DND-41 (cell line): ENCODE measurements at regions not wholly inside any gene's neighbourhood (a gene's known extent, or its start where the extent isn't known, plus 50 kb on each side); places are given as distances from the start of the nearest gene placed in this dataset.

ENCODE experiments used
- ATAC-seq: fragments of 200-7000 bp; cut with Tn5 transposase; 3 replicates; pipeline ENCODE4 v1.9.1; 2021; ENCODE audit warnings: low read depth; ENCODE audit not compliant: insufficient read depth
- DNase-seq: peaks from one replicate; pipeline ENCODE4 v3.0.0-alpha.2; 2020
- H2AFZ ChIP-seq: 2 replicates; pipeline ENCODE4 v1.6.0; 2012; ENCODE audit warnings: low read depth, low read length
- H3K27ac ChIP-seq: 2 replicates; pipeline ENCODE4 v1.5.1; 2012; ENCODE audit warnings: low read length, inconsistent platforms
- H3K27me3 ChIP-seq: fragments of 200-600 bp; sonication (generic); 2 replicates; pipeline ENCODE4 v1.6.0; 2012; ENCODE audit warnings: low read length, mild to moderate bottlenecking, inconsistent platforms; ENCODE audit not compliant: insufficient read depth, poor library complexity
- H3K36me3 ChIP-seq: 2 replicates; pipeline ENCODE4 v1.5.1; 2012; ENCODE audit warnings: low read length, inconsistent platforms; ENCODE audit not compliant: insufficient read depth
- H3K4me1 ChIP-seq: 2 replicates; pipeline ENCODE4 v1.5.1; 2012; ENCODE audit warnings: mild to moderate bottlenecking, low read length; ENCODE audit not compliant: insufficient read depth
- H3K4me2 ChIP-seq: 2 replicates; pipeline ENCODE4 v1.6.0; 2012; ENCODE audit warnings: mild to moderate bottlenecking, moderate library complexity, low read length, inconsistent platforms; ENCODE audit not compliant: insufficient read depth
- H3K4me3 ChIP-seq, 2 experiments: fragments of 200-600 bp in 1 of 2; shearing (Covaris generic) in 1 of 2; 2 replicates each; pipeline ENCODE4 v1.5.1; 2012 to 2016; ENCODE audit warnings: inconsistent platforms in 2 of 2, low read length in 2 of 2, mild to moderate bottlenecking in 2 of 2, low read depth in 1 of 2, moderate library complexity in 1 of 2
- H3K79me2 ChIP-seq: 2 replicates; pipeline ENCODE4 v1.6.0; 2012; ENCODE audit warnings: low read length, inconsistent platforms; ENCODE audit not compliant: insufficient read depth
- H3K9ac ChIP-seq: 2 replicates; pipeline ENCODE4 v1.6.0; 2012; ENCODE audit warnings: low read depth, mild to moderate bottlenecking, inconsistent platforms, low read length, moderate library complexity
- H3K9me3 ChIP-seq: 2 replicates; pipeline ENCODE4 v1.5.1; 2012; ENCODE audit warnings: low read length, moderate library complexity, mild to moderate bottlenecking, inconsistent platforms; ENCODE audit not compliant: insufficient read depth, severe bottlenecking
- H4K20me1 ChIP-seq: 2 replicates; pipeline ENCODE4 v1.6.0; 2012; ENCODE audit warnings: low read length; ENCODE audit not compliant: insufficient read depth
- CTCF ChIP-seq: IDR thresholded peaks from 2 replicates; pipeline ENCODE4 v1.5.1; 2012; ENCODE audit warnings: borderline replicate concordance, low read length, moderate library complexity, mild to moderate bottlenecking; ENCODE audit not compliant: poor library complexity, severe bottlenecking; ENCODE audit errors: extremely low read depth
- EZH2 ChIP-seq: IDR thresholded peaks from 3 replicates; pipeline ENCODE4 v1.6.1; 2012; ENCODE audit warnings: borderline replicate concordance, low read depth, mild to moderate bottlenecking, moderate library complexity, low read length, inconsistent platforms; ENCODE audit not compliant: severe bottlenecking

DNA sequence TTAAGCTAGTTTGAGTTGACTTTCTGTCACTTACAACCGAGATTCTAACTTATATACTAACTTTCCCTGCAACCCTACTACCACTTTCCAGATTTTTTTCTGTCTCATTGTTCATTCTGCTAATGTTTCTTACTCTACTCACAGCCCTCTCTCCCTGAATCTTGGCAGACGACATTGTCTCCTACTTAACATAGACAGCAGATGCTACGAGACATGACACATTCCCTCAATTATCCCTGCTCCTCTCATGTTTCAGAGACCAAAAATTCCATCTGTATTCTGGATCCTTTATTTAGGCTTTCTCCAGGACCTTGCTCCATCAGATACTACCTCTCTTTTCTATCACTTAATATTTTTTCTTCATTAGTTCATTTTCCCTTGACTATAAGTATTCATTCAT is 379.1 kb upstream of the TEX13C start:
- Histone ChIP-seq H2AFZ (no peak overlapping the region), H3K79me2 (no peaks in the 10 kb centered on the region), H3K4me2 (no peak overlapping the region), H3K4me1 (no peaks in the 10 kb centered on the region), H3K36me3 (no peaks in the 10 kb centered on the region), H4K20me1 (no peaks in the 10 kb centered on the region), H3K27ac (no peak overlapping the region), H3K27me3 (no peaks in the 10 kb centered on the region), H3K4me3 (no peak overlapping the region), H3K9me3 (no peaks in the 10 kb centered on the region), H3K9ac (no peak overlapping the region)
- TF ChIP-seq EZH2 (no peak), CTCF (no peak)
- ATAC-seq (no peak), DNase-seq (no peak)

GRCh38 chrX:124954402-124954801 is 365.3 kb upstream of the TEX13C start:
- H4K20me1 ChIP-seq: no peaks in the 10 kb centered on the region
- no peaks in the 10 kb centered on the region for H3K4me1 ChIP-seq
- H3K27ac ChIP-seq: no peak overlapping the region
- H3K9ac ChIP-seq: no peak overlapping the region
- H3K27me3 ChIP-seq: no peaks in the 10 kb centered on the region
- no peak overlapping the region for H3K4me3 ChIP-seq
- H2AFZ ChIP-seq: no peak overlapping the region
- no peak for DNase-seq
- no peak for ATAC-seq
- no peaks in the 10 kb centered on the region for H3K36me3 ChIP-seq
- TF ChIP-seq CTCF: no peak
- no peak for TF ChIP-seq EZH2
- H3K9me3 ChIP-seq: no peaks in the 10 kb centered on the region
- no peaks in the 10 kb centered on the region for H3K79me2 ChIP-seq
- no peak overlapping the region for H3K4me2 ChIP-seq

DNA sequence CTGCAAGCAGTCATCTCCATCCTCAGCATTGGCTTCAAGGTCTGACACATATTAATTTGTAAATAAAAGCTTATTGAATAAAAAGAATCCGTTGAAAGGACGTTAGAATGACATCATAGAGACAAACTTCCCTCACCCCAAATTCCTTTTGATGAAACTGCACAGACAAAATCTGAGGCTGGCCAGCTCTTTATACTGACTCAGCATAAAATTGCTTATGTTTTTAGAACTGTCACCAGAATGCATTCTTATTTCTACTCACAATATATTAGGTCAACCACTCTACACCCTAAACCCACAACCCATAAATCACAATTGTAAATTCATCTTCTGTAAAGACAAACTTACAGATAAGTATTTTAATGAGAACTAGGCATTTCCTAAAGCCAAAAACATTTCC is 359.2 kb upstream of the TEX13C start:
- no peak overlapping the region for H2AFZ ChIP-seq
- TF ChIP-seq CTCF: no peak
- TF ChIP-seq EZH2: no peak
- no peaks in the 10 kb centered on the region for H3K9me3 ChIP-seq
- ATAC-seq (no peak), DNase-seq (no peak)
- no peaks in the 10 kb centered on the region for H3K36me3 ChIP-seq
- no peak overlapping the region for H3K4me3 ChIP-seq
- H3K4me2 ChIP-seq: no peak overlapping the region
- H3K79me2 ChIP-seq: no peaks in the 10 kb centered on the region
- no peak overlapping the region for H3K9ac ChIP-seq
- no peak overlapping the region for H3K27ac ChIP-seq
- H3K27me3 ChIP-seq: no peaks in the 10 kb centered on the region
- H3K4me1 ChIP-seq: no peaks in the 10 kb centered on the region
- H4K20me1 ChIP-seq: no peaks in the 10 kb centered on the region

GRCh38 chrX:124963717-124964116 is 356.0 kb upstream of the TEX13C start, which contains the start of gene TENM1:
Gene TENM1, minus strand, starts transcription at chrX:124963817.
- no peak within 1 kb of the TSS for H3K4me3 ChIP-seq
- ATAC-seq (no peak), DNase-seq (no peak)
- H3K27ac ChIP-seq: no peak within 1 kb of the TSS
- no peaks in the 10 kb centered on the region for H3K36me3 ChIP-seq
- no peaks in the 10 kb centered on the region for H3K9me3 ChIP-seq
- no peaks in the 10 kb centered on the region for H3K27me3 ChIP-seq
- H3K9ac ChIP-seq: no peak within 1 kb of the TSS
- H3K4me2 ChIP-seq: no peak within 1 kb of the TSS
- no peaks in the 10 kb centered on the region for H3K4me1 ChIP-seq
- TF ChIP-seq EZH2: no peak
- TF ChIP-seq CTCF: no peak
- no peaks in the 10 kb centered on the region for H3K79me2 ChIP-seq
- no peaks in the 10 kb centered on the region for H4K20me1 ChIP-seq
- no peak within 1 kb of the TSS for H2AFZ ChIP-seq
